IMR-90 (cell line): ENCODE measurements at regions not wholly inside any gene's neighbourhood (a gene's known extent, or its start where the extent isn't known, plus 50 kb on each side); places are given as distances from the start of the nearest gene placed in this dataset.
"Not testable (repeated sequence)": the region's sequence is repeated elsewhere in the genome, so short reads cannot be mapped to it uniquely, and the experiment has no call there.

ENCODE experiments used
- ATAC-seq: fragments of 200-7000 bp; cut with Tn5 transposase; 2 replicates; pipeline ENCODE4 v1.9.1; 2020; ENCODE audit warnings: low read depth, mild to moderate bottlenecking, moderate library complexity
- BruUV-seq: library from RNA; stranded (reverse); fragments of 400-500 nt; replicated peaks from 2 replicates; lab custom pipeline; 2021; lab: Mats Ljungman, UMichigan
- CTCF ChIA-PET: fragments of 300-600 bp; formaldehyde crosslinking; extraction: SDS; loops from one replicate; lab custom pipeline; 2021; ENCODE audit warnings: antibody characterized with exemption; lab: Yijun Ruan, JAX
- POLR2A ChIA-PET: fragments of 300-600 bp; sonication (Branson Sonifier 250); formaldehyde crosslinking; loops from one replicate; lab custom pipeline; 2022; ENCODE audit warnings: antibody characterized with exemption; ENCODE audit not compliant: unreplicated experiment; lab: Charles Lee
- DNase-seq: peaks from one replicate; pipeline ENCODE4 v3.0.0; 2013
- H2AFZ ChIP-seq: replicated peaks from 2 replicates; pipeline ENCODE3; 2013; ENCODE audit warnings: low read length, mild to moderate bottlenecking; ENCODE audit not compliant: poor library complexity
- H2AK5ac ChIP-seq: 2 replicates; pipeline ENCODE4 v1.6.1; 2013; ENCODE audit warnings: low read depth, low read length, inconsistent platforms
- H2AK9ac ChIP-seq: replicated peaks from 2 replicates; pipeline ENCODE3; 2013; ENCODE audit warnings: mild to moderate bottlenecking, low read depth, low read length, moderate library complexity; ENCODE audit not compliant: poor library complexity
- H2BK120ac ChIP-seq: 2 replicates; pipeline ENCODE4 v1.6.1; 2013; ENCODE audit warnings: low read depth, low read length, inconsistent platforms
- H2BK15ac ChIP-seq: 3 replicates; pipeline ENCODE4 v1.6.1; 2013; ENCODE audit warnings: low read depth, low read length, inconsistent platforms
- H2BK20ac ChIP-seq: 2 replicates; pipeline ENCODE4 v1.6.1; 2013; ENCODE audit warnings: low read depth, mild to moderate bottlenecking, inconsistent platforms, low read length, moderate library complexity
- H2BK5ac ChIP-seq: 2 replicates; pipeline ENCODE4 v1.6.1; 2013; ENCODE audit warnings: mild to moderate bottlenecking, low read depth, low read length, inconsistent platforms; ENCODE audit not compliant: poor library complexity, severe bottlenecking
- H3K14ac ChIP-seq: replicated peaks from 2 replicates; pipeline ENCODE4 v1.6.1; 2013; ENCODE audit warnings: low read depth, low read length, inconsistent platforms
- H3K18ac ChIP-seq: 2 replicates; pipeline ENCODE4 v1.6.1; 2013; ENCODE audit warnings: low read depth, low read length, control low read depth
- H3K23ac ChIP-seq: 2 replicates; pipeline ENCODE4 v1.6.1; 2013; ENCODE audit warnings: low read depth, low read length, inconsistent platforms
- H3K27ac ChIP-seq: 2 replicates; pipeline ENCODE4 v1.5.1; 2013; ENCODE audit warnings: mild to moderate bottlenecking, control low read depth, low read length; ENCODE audit not compliant: insufficient read depth
- H3K27me3 ChIP-seq: 2 replicates; pipeline ENCODE4 v1.6.1; 2013; ENCODE audit warnings: low read length; ENCODE audit not compliant: control insufficient read depth, insufficient read depth
- H3K36me3 ChIP-seq: 2 replicates; pipeline ENCODE4 v1.6.1; 2013; ENCODE audit warnings: low read length, mixed read lengths; ENCODE audit not compliant: control insufficient read depth, insufficient read depth
- H3K4ac ChIP-seq: 2 replicates; pipeline ENCODE4 v1.6.1; 2013; ENCODE audit warnings: low read depth, low read length, inconsistent platforms
- H3K4me1 ChIP-seq: 2 replicates; pipeline ENCODE4 v1.6.1; 2013; ENCODE audit warnings: low read length, mixed read lengths; ENCODE audit not compliant: control insufficient read depth, insufficient read depth
- H3K4me2 ChIP-seq: 2 replicates; pipeline ENCODE4 v1.6.1; 2013; ENCODE audit warnings: low read depth, mild to moderate bottlenecking, control low read depth, low read length, moderate library complexity
- H3K4me3 ChIP-seq: 2 replicates; pipeline ENCODE4 v1.5.1; 2013; ENCODE audit warnings: low read depth, mild to moderate bottlenecking, control low read depth, low read length, moderate library complexity; ENCODE audit not compliant: insufficient read depth
- H3K56ac ChIP-seq: 2 replicates; pipeline ENCODE4 v1.6.1; 2013; ENCODE audit warnings: low read length, inconsistent platforms; ENCODE audit not compliant: insufficient read depth; ENCODE audit errors: extremely low read depth
- H3K79me1 ChIP-seq, 2 experiments: 2 replicates each; pipeline ENCODE4 v1.6.1; 2013; ENCODE audit warnings: low read length in 2 of 2, inconsistent platforms in 1 of 2, low read depth in 1 of 2
- H3K9ac ChIP-seq: 2 replicates; pipeline ENCODE4 v1.6.1; 2013; ENCODE audit warnings: low read depth, low read length, control low read depth
- H3K9me1 ChIP-seq: 2 replicates; pipeline ENCODE4 v1.6.1; 2013; ENCODE audit warnings: low read length, inconsistent platforms; ENCODE audit not compliant: insufficient read depth
- H3K9me3 ChIP-seq: 2 replicates; pipeline ENCODE4 v1.6.1; 2013; ENCODE audit warnings: low read length; ENCODE audit not compliant: control insufficient read depth, insufficient read depth
- H4K20me1 ChIP-seq: 2 replicates; pipeline ENCODE4 v1.6.1; 2013; ENCODE audit warnings: low read length, inconsistent platforms; ENCODE audit not compliant: insufficient read depth
- H4K5ac ChIP-seq: 2 replicates; pipeline ENCODE4 v1.6.1; 2013; ENCODE audit warnings: mild to moderate bottlenecking, low read depth, low read length, control low read depth
- H4K8ac ChIP-seq, 2 experiments: 2 replicates each; pipeline ENCODE4 v1.6.1; 2013; ENCODE audit warnings: low read depth in 2 of 2, low read length in 2 of 2, control low read depth in 1 of 2, inconsistent platforms in 1 of 2
- H4K91ac ChIP-seq: 2 replicates; pipeline ENCODE4 v1.6.1; 2013; ENCODE audit warnings: low read depth, low read length, inconsistent platforms; ENCODE audit not compliant: insufficient read depth
- WGBS, 2 experiments: methylation state at CpG; one replicate each; pipeline versions ENCODE4 v1.1.5 to v1.1.7; 2013; ENCODE audit warnings: missing lambda C conversion rate in 2 of 2; ENCODE audit not compliant: insufficient read length in 1 of 2; ENCODE audit errors: extremely low coverage in 2 of 2; 5-methylcytosine and 5-hydroxymethylcytosine counted together
- dilution Hi-C: fragments of 300-500 bp; cut with HindIII; formaldehyde crosslinking; loops from one replicate; pipeline ENCODE4 v1.14.3; 2018; ENCODE audit warnings: low sequenced_read_pairs; ENCODE audit not compliant: unreplicated experiment
- in situ Hi-C: fragments of 300-500 bp; cut with MboI; formaldehyde crosslinking; loops from 3 replicates; pipeline ENCODE4 v1.14.3; 2019; ENCODE audit warnings: low sequenced_read_pairs, inconsistent platforms, mixed read lengths
- intact Hi-C: fragments of 100-400 bp; cut with micrococcal nuclease; formaldehyde crosslinking; loops from 2 replicates; pipeline ENCODE4 v1.10.0; 2022

- H2BK15ac ChIP-seq, H3K18ac ChIP-seq, H3K56ac ChIP-seq, BruUV-seq, H3K9me1 ChIP-seq, H3K79me1 ChIP-seq, H2AFZ ChIP-seq, H2BK20ac ChIP-seq, H3K4me1 ChIP-seq, H4K91ac ChIP-seq, CTCF ChIA-PET, H3K9me3 ChIP-seq, H2AK9ac ChIP-seq, H2BK5ac ChIP-seq, POLR2A ChIA-PET, H3K4me2 ChIP-seq, H3K4me3 ChIP-seq, H4K5ac ChIP-seq, H3K27ac ChIP-seq, H2AK5ac ChIP-seq, H3K14ac ChIP-seq, intact Hi-C loops, H3K23ac ChIP-seq, in situ Hi-C loops, H3K4ac ChIP-seq, H2BK120ac ChIP-seq, H4K8ac ChIP-seq, H3K9ac ChIP-seq, H3K27me3 ChIP-seq, DNase-seq, ATAC-seq, H3K36me3 ChIP-seq, dilution Hi-C loops, H4K20me1 ChIP-seq: not testable (repeated sequence)
- WGBS, 2 experiments: no CpG with 5 or more reads among the region's 40 CpGs
These were observed 167.2 kb downstream of the POTEG start for GRCh38 chr14:19266908-19267307.

- DNase-seq, H3K9me3 ChIP-seq, H3K4me1 ChIP-seq, H3K36me3 ChIP-seq, in situ Hi-C loops, H2AK5ac ChIP-seq, H3K56ac ChIP-seq, dilution Hi-C loops, H3K4me2 ChIP-seq, H4K8ac ChIP-seq, H2BK120ac ChIP-seq, H4K5ac ChIP-seq, CTCF ChIA-PET, H3K14ac ChIP-seq, ATAC-seq, H3K79me1 ChIP-seq, H2AFZ ChIP-seq, H2BK20ac ChIP-seq, H3K4me3 ChIP-seq, H3K27me3 ChIP-seq, H2AK9ac ChIP-seq, H3K9me1 ChIP-seq, H2BK5ac ChIP-seq, BruUV-seq, H3K27ac ChIP-seq, H4K20me1 ChIP-seq, H3K18ac ChIP-seq, POLR2A ChIA-PET, intact Hi-C loops, H3K23ac ChIP-seq, H3K4ac ChIP-seq, H4K91ac ChIP-seq, H2BK15ac ChIP-seq, H3K9ac ChIP-seq: not testable (repeated sequence)
- WGBS, 2 experiments: 75% methylated on average over 5 of the region's 16 CpGs; no CpG with 5 or more reads in 1 of the 2 experiments
These were observed 166.5 kb downstream of the POTEG start for GRCh38 chr14:19267636-19268035.
